ENCODE measurements at regions not wholly inside any gene's neighbourhood (a gene's known extent, or its start where the extent isn't known, plus 50 kb on each side); places are given as distances from the start of the nearest gene placed in this dataset.

- TF ChIP-seq POLR2AphosphoS5 (IDR thresholded peaks at IDR 0.05; ENCODE audit: borderline replicate concordance, low read depth, low read length) = no peak
- TF ChIP-seq EZH2 (IDR thresholded peaks at IDR 0.05) = no peak
- TF ChIP-seq FOXP2 (optimal IDR thresholded peaks at IDR 0.05; ENCODE audit: control extremely low read depth, extremely low read length, insufficient read depth) = no peak
Observed at GRCh38 chr10:62981096-62981495, 152.0 kb upstream of the NRBF2 start.

All from SK-N-MC (cell line).